CD4-positive, alpha-beta T cell treated with Interleukin-17A for 4 hours (primary cell): ENCODE measurements at regions not wholly inside any gene's neighbourhood (a gene's known extent, or its start where the extent isn't known, plus 50 kb on each side); places are given as distances from the start of the nearest gene placed in this dataset.
"Not testable (repeated sequence)": the region's sequence is repeated elsewhere in the genome, so short reads cannot be mapped to it uniquely, and the experiment has no call there.

ENCODE experiments used
- DNase-seq: peaks from one replicate; pipeline ENCODE4 v3.0.0-alpha.2; 2020; ENCODE audit warnings: mixed read lengths

DNA sequence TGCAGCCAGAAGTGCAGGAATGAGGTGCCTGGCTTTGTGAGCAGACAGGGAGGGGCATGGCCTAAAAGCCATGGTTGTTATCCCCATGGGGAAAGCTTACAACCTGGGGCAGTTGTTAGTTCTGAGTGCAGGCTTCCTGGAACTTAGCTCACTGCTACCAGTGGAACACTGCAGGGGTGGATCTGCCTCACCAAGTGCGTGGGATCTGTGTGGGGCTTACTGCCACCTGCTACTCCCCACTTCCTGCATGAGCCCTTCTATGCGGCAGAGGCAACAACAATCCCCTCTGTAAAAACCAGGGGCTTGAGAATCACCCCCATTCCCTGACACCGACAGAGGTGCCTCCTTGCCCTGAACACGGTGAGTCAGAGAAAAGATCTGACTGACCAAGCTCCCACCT is 174.6 kb downstream of the SPIN4 start:
- DNase-seq, result not testable (repeated sequence)

DNA sequence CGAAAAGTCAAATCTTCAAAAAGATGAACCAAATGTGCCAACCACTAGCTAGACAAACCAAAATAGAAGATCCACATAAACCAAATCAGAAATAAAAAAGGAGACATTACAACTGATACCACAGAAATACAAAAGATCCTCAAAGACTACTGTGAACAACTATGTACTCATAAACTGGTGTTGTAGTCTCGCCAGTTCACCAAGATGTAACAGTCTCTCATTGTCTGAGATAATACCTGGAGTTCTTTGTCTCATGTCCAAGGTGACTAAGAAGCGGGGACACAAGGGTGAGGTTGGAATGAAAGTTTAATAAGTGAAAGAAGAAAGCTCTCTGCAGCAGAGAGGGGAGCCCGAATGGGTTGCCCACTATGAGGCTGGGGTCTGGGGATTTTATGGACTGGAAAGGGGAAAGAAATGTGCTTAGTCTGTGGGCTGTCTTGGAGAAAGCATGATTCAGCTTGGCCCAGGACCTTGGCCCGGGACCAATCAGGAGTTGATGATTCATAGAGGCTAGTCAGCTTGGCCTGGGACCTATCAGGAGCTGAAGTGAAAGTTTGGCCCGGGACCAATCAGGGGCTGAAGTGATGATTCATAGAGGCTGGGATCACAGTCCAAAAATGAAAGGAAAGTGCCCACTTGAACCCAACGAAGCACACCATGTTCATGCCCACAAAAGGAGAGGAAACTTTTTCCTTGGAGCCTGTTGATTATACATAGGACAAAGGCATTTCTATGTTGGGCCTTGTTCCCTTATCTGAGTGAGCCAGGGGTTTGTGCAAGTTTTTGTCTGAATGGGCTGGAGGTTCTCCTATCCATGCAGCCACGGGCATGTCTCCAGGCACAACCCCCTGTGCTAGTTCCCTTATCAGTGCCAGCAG is 177.1 kb downstream of the SPIN4 start:
- not testable (repeated sequence) for DNase-seq

DNA sequence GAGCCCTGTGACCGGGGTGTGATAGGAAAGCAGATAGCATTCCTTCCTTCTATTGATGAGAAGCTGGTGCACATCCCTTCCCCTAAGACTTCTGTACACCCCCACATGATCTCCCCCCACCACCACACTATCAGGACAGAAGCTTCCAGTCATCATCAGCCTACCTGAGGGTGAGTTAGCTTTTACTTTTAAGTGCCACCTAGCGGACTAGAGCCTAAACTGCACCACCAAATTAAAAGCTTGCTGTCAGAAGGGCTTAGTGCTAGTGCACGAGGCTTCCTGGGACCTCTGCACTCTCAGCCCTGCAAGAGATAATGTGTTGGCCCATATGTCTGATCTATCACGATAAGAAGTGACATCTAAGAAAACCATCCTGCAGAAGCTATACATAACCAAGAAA is 181.7 kb downstream of the SPIN4 start:
- DNase-seq, result not testable (repeated sequence)

DNA sequence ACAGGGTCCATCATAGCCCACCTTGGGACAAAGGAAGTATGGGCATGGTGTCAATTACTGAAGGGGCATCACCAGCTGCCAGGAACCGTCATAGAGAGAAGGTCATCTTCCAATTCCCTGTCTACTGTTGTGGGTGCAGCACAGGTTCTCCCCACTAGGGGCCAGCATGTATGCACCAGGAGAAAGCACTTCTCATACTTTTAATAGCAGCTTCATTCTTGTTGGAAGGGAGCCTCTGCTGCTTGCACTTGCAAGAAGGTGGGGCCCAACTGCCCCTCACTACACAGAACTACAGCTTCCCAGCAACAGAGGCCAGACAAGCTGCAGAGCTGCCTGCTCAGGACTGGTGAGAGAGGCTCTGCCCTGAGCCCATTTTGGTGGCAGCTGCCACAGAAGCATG is 182.2 kb downstream of the SPIN4 start:
- DNase-seq, result not testable (repeated sequence)

DNA sequence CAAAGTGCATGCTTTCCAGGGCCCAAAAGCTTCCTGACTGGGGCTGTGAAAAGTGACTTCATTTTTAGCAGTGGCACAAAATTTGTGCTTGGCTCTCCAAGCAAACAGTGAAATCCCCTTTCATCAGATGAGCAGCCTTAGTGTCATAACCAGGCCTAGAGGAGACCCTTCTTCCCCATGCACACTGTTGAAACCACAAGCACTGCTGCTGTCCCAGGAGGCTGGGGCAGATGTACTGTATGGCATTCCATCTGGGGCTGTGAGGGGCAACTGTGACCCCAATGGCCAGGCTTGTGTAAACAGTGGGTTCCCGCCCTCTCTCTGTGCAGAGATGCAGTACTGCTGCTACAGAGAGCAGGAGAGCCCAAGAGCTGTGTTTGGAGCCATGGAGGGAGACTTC is 184.1 kb downstream of the SPIN4 start:
- DNase-seq, result not testable (repeated sequence)

DNA sequence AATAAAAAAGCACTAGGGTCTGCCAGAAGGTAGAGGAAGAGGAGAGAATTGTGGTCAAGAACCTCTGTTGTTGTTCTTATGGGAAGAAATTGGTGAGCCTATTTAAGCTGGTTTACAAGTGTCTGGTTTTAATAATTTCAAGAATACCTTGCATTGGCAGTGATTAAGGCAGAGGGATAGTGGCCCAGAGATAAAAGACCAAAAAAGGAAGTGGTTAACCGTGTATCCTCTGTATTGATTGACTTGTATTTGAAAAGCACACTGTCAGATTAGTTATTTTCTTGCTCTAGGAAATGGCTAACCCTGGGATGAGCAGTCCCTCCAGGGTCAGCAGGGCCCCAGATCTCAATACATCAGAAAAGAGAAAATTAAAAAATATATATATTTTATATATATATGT is 190.1 kb downstream of the SPIN4 start:
- not testable (repeated sequence) for DNase-seq

DNA sequence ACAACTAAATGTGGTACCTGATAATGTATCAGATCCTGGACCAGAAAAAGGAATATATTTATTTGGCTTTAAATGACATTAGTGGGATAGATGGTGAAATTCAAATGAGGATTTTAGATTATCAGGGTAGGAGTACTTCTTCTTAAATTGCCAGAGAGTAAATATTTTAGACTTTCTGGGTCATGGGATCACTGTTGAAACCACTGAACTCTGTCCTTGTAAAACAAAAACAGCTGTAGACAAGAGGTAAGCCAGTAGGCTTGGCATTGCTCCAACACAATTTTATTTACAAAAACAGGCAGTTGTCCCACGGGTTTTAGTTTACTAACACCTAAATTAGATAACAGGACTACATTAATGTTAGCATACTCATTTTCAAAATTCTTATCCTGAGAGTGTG is 190.8 kb downstream of the SPIN4 start:
- DNase-seq, result not testable (repeated sequence)

DNA sequence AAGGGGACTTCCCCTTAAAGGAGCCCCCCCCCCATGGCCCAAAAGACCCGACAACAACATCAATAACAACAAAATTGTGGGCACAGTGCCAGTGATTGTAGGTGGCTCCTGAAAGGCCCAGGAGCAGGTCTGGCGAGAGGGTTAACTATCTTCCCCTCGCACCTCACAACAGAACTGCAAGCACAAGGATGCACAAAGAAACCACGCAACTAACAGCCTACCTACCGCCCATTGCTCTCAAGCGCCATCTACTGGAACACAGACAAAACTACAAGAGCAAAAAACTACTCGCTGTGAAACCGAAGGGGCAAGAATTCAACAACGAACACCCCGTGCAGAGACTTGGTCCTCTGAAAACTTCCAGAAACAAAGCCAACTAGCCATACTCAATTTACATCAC is 205.6 kb downstream of the SPIN4 start:
- DNase-seq, result not testable (repeated sequence)

DNA sequence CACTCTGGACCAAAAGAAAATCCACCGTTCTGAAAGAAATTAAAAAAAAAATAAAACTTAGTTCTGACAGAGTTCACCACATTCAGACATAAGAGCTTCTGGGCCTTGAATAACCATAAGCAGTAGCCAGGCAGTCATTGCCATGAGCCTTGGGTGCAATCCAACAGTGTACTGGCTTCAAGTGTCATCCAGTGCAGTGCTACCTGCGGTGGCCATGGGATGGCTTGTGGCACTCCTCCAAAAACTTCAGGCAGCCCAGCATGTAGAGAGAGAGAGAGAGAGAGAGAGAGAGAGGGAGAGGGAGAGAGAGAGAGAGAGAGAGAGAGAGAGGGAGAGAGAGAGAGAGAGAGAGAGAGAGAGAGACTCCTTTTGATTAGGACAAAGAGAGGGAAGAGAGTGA is 208.5 kb downstream of the SPIN4 start:
- not testable (repeated sequence) for DNase-seq

DNA sequence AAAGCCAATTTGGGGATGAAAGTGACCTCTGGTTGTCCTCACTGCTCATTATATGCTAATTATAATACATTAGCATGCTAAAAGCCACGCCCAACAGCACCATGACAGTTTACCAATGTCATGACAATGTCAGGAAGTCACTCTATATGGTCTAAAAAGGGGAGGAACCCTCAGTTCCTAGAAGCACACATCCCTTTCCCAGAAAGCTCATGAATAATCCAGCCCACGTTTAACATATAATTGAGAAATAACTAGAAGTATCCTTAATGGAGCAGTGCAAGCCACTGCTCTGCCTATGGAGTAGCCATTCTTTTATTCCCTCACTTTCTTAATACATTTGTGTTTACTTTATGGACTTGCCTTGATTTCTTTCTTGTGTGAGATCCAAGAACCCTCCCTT is 215.3 kb downstream of the SPIN4 start:
- DNase-seq, result not testable (repeated sequence)

DNA sequence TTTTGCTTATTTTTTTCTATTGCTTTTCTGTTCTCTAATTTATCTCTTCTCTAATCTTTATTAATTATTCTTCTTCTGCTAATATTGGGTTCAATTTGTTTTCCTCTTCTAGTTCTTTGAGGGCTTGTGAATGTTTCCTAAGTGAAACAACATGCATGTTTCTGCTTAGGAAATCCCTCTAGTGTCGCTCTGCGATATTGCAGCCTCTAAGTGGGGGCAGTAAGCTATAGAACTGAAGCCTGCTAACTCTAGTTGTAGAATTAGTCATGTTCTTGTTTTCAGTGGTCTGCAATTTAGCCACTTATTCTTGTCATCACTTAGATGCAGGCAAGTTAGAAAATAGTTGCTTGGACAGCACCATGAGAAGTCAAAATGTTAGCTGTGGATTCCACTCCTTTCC is 222.6 kb downstream of the SPIN4 start:
- DNase-seq, result peak; percentile 23

DNA sequence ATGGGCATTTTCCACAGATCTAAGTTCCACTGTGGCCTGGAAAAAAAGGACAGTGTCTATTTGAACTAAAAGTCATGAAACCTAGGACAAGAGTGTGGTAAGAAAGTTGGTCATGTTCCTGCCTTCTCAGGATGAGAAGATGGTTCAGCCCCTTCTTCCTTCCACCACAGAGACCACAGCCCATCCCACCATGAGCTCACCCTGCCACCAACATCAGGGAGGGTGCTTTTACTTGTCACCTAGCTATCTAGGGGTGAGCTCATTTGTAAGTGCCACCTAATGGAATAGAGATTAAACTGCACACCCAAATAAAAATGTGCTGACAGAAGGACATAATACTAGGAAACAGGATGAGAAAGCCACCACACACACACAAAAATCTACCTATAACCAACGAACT is 235.9 kb downstream of the SPIN4 start:
- no peak for DNase-seq

DNA sequence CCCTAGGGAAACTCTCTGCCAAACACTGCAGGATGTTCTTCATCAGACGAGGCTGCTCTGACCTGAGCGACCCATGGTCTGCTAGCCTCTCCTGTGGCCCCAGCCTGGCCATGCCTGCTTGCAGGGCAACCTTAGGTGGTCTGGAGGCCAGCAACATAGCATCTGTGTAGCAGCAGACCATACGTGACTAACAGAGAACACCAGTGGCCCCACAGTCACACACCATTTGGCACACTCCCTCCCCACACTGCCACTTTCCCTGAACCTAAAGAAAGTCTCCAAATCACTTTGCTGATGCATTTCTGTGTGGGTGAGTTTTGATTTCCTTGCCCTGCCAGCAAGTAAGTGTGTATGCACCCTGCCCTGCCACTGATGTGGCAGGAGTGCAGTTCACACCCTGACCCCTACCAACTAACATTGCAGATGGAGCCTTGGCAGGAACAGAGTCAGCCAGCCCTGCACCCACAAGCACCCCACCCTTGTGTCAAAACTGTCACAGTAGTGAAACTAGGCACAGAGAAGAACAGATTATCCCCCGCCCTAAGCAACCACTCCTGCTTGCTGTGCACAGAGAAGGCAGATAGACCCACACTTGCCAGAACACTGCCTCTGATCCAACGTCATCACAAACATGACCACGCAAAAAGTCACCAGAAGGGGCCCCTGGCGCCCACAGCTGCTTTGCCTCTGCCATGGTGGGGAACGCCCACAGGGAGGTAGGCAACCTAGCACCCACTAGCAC is 249.1 kb downstream of the SPIN4 start:
- no peak for DNase-seq

DNA sequence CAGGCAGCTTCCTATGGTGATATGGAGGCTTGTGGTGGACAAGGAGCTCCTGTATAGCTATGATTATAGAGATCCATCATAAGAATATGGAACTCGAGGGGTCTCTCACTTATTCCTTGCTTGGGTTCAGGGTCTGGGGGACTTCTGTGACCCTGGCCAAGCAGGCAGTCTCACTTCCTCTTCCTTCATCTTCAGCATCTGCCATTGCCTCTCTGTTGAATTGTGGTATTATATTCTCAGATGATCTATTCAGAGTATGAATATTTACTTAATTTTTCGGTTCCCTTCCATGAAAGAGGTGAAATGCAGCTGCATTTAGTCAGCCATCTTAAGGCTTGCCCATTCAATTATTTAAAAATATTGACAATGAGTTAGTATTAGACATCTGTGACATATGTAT is 292.9 kb downstream of the SPIN4 start:
- DNase-seq, result no peak

DNA sequence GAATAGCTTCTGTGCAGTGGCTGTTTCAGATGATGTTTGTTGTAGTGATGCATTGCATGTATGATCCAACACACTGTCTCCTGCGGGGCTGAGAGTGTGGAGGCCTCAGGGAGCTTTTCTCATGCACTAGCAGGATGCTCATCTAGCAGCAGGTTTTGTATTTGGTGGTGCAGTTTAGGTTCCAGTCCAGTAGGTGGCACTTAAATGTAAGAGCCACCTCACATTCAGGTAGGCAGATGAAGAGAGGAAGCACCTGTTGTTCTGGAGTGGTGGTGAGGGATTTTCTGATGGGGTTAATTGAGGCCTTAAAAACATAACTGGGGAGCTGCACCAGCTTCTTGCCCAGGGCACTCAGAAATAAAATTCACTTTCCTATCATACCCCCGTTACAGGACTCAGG is 300.9 kb downstream of the SPIN4 start:
- no peak for DNase-seq

DNA sequence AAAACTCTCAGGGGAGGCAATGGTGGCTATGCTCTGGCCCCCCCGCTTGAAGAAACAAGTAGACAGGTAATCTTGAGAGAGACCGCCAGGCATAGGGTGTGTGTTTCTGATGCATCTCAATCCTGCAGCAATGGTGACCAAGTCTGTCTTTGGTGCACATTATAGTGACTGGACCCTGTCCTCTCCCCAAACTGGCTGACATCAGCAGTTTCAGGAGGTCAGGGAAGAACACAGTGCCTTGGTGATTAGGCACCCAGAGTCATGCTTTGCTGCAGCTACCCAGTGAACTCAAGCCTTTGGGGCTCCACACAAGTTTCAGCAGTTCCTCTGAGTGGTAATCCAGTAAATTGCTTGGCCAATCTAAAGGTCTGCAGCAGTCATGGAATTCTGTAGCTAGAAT is 318.3 kb downstream of the SPIN4 start:
- DNase-seq, result no peak

DNA sequence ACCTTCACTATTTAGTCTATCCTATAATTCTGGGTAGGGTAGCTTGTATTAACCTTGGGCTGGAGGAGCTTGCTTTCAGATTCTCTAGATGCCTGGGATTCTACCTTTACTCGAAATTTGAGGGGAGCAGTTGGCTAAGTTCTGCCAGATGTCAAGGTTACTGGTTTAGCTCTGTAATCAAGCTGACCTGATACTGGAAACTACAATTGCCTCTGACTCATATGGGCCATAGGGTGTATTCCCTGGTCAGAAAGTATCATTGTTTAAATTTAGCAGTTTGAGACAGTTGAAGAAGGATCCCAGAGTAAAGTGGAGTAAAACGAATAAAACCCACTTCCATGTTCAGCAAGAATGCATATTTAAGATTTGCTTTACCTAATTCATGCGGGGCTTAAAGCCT is 337.6 kb downstream of the SPIN4 start:
- no peak for DNase-seq

DNA sequence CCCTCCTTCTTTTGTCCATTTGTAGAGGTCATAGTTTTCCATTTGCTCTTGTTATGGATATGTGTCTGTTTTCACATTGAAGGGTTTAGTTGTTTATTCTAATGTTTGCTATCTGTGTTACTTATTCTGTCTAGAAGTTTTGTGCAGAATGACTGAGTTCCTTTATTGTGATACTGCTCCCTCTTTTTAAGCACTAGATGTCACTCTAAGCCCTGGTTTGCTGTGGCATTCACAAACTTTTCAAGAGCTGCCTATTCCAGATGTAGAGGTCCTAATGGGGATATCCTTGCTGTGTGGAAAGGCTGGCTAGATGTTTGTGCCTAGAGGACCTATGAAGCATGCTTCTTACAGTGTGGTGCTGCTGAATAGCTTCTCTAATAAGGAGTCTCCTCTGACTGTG is 338.6 kb downstream of the SPIN4 start:
- no peak for DNase-seq

DNA sequence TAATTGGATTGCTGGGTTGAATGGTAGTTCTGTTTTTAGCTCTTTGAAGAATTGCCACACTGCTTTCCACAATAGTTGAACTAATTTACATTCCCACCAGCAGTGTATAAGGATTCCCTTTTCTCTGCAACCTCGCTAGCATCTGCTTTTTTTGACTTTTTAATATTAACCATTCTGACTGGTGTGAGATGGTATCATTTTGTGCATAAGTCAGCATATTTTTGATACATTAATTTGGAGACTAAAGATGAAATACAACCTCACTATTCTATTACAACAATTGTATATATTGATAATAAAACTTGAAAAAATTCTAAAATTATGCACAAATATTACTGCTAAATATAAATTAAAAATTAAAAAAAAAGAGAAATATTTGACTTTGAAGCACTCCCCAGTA is 350.9 kb downstream of the SPIN4 start:
- not testable (repeated sequence) for DNase-seq
